ENCODE measurements at regions not wholly inside any gene's neighbourhood (a gene's known extent, or its start where the extent isn't known, plus 50 kb on each side); places are given as distances from the start of the nearest gene placed in this dataset.

GRCh38 chr10:6782378-6782777 lies 202.3 kb upstream of the PRKCQ start:
- POLR2A ChIA-PET, result no interaction called here
- CTCF ChIA-PET, result no interaction called here
- no peak for DNase-seq (ENCODE audit: low read depth, low spot score)

GRCh38 chr10:6781133-6781770 lies 201.2 kb upstream of the PRKCQ start:
- CTCF ChIA-PET, result no interaction called here
- H3K4me3 ChIP-seq (ENCODE audit: low read depth, low read length), result no peak overlapping the region
- TF ChIP-seq, protein P1, sequence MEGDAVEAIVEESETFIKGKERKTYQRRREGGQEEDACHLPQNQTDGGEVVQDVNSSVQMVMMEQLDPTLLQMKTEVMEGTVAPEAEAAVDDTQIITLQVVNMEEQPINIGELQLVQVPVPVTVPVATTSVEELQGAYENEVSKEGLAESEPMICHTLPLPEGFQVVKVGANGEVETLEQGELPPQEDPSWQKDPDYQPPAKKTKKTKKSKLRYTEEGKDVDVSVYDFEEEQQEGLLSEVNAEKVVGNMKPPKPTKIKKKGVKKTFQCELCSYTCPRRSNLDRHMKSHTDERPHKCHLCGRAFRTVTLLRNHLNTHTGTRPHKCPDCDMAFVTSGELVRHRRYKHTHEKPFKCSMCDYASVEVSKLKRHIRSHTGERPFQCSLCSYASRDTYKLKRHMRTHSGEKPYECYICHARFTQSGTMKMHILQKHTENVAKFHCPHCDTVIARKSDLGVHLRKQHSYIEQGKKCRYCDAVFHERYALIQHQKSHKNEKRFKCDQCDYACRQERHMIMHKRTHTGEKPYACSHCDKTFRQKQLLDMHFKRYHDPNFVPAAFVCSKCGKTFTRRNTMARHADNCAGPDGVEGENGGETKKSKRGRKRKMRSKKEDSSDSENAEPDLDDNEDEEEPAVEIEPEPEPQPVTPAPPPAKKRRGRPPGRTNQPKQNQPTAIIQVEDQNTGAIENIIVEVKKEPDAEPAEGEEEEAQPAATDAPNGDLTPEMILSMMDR (IDR thresholded peaks at IDR 0.05; ENCODE audit: insufficient read depth, low read length, missing control alignments), result no peak
- POLR2A ChIA-PET, result no interaction called here
- DNase-seq (ENCODE audit: low read depth, low spot score), result no peak

More at GRCh38 chr10:6782378-6782777, 202.3 kb upstream of the PRKCQ start:
- TF ChIP-seq, protein P1 (IDR thresholded peaks at IDR 0.05; ENCODE audit: insufficient read depth, low read length, missing control alignments), result no peak
- H3K4me3 ChIP-seq (ENCODE audit: low read depth, low read length), result no peak overlapping the region

DNA sequence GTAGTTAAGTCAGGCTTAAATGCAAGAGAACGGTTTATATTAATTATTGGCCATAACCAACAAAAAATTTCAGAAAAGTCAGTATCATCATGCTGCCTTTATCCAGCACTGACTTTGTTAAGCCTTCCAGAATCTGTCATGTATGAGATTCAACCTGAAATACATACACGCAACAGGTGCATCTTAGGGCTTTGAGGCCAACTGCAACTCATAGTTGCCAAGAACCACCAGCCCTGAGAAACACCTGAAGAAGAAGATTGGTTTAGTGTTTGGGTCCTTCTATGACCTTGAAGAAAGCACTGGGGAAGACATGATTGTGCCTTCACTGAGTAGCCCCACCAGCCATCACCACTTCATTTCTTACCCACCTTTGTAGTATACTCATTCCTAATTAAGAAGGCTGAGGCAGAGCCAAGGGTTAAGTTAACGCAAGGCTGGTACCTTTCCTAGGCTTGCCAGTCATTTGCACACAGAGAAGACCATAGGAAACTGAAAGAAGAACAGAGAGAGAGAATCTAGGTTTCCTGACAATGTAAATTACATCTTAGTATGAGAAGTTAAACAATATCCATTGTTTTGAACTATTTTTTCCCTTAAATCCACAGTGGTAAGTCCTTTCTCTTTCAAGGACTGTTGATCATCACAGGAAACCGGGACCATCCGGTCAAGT lies 200.1 kb upstream of the PRKCQ start:
- ChIA-PET CTCF (no interaction called here), POLR2A (no interaction called here)
- TF ChIP-seq, protein P1 (IDR thresholded peaks at IDR 0.05; ENCODE audit: insufficient read depth, low read length, missing control alignments), result no peak
- H3K4me3 ChIP-seq (ENCODE audit: low read depth, low read length), result no peak overlapping the region
- no peak for DNase-seq (ENCODE audit: low read depth, low spot score)

DNA sequence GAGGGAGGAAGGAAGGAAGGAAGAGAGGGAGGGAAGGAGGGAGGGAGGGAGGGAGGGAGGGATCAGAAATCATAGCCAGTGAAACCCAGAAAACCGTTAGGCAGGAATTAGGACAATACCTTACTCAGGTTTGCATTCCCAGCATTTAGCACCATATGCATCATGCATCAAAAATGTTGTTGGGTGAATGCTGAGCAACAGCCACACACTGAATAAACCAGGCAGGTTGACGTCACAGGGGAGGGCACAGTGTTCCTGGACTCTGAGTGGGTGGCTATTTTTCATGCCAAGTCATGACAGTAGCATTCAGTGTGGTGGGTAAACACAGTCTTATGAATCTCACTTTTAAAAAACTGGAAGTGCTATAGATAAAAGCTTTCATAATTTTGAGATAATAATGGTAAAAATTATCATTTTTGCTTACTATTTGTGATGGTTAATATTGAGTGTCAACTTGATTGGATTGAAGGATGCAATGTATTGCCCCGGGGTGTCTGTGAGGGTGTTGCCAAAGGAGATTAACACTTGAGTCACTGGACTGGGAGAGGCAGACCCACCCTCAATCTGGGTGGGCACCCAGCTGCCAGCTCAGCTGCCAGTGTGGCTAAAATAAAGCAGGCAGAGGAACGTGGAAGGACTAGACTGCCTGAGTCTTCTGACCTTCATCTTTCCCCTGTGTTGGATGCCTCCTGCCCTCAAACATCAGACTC lies 199.1 kb upstream of the PRKCQ start:
- ChIA-PET CTCF (no interaction called here), POLR2A (no interaction called here)
- DNase-seq (ENCODE audit: low read depth, low spot score), result peak; percentile 89
- TF ChIP-seq, protein P1 (IDR thresholded peaks at IDR 0.05; ENCODE audit: insufficient read depth, low read length, missing control alignments), result no peak
- no peak overlapping the region for H3K4me3 ChIP-seq (ENCODE audit: low read depth, low read length)

GRCh38 chr10:6776170-6776569 lies 196.1 kb upstream of the PRKCQ start:
- no peak for DNase-seq (ENCODE audit: low read depth, low spot score)
- ChIA-PET POLR2A (no interaction called here), CTCF (interaction anchor here (1.4 kb wide), 1 partner anchor 10 kb away, joined by 4 read pairs; no protein-coding TSS in a partner anchor)
- no peak overlapping the region for H3K4me3 ChIP-seq (ENCODE audit: low read depth, low read length)
- TF ChIP-seq, protein P1 (IDR thresholded peaks at IDR 0.05; ENCODE audit: insufficient read depth, low read length, missing control alignments), result no peak

- no peak overlapping the region for H3K4me3 ChIP-seq (ENCODE audit: low read depth, low read length)
- TF ChIP-seq, protein P1 (IDR thresholded peaks at IDR 0.05; ENCODE audit: insufficient read depth, low read length, missing control alignments), result no peak
- CTCF ChIA-PET, result interaction anchor here (1.5 kb wide), 1 partner anchor 12 kb away, joined by 4 read pairs; no protein-coding TSS in a partner anchor
- DNase-seq (ENCODE audit: low read depth, low spot score), result no peak
- POLR2A ChIA-PET, result no interaction called here
Measured at GRCh38 chr10:6774406-6774805, 194.3 kb upstream of the PRKCQ start.
